OCI-LY1 (cell line): ENCODE measurements at regions not wholly inside any gene's neighbourhood (a gene's known extent, or its start where the extent isn't known, plus 50 kb on each side); places are given as distances from the start of the nearest gene placed in this dataset.

ENCODE experiments used
- H2AFZ ChIP-seq: fragments of 200-600 bp; sonication (generic), shearing (Covaris generic); 2 replicates; pipeline ENCODE4 v1.6.0; 2014; ENCODE audit warnings: antibody characterized with exemption, mild to moderate bottlenecking, low read length
- H3F3A ChIP-seq: fragments of 200-600 bp; sonication (generic), shearing (Covaris generic); 2 replicates; pipeline ENCODE4 v1.6.0; 2014; ENCODE audit warnings: mild to moderate bottlenecking, antibody characterized with exemption, low read length, moderate library complexity; ENCODE audit not compliant: insufficient read depth
- H3K27ac ChIP-seq: fragments of 200-600 bp; sonication (generic); 2 replicates; pipeline ENCODE4 v1.5.1; 2014; ENCODE audit warnings: low read length, mixed run types, mild to moderate bottlenecking, low read depth; ENCODE audit not compliant: poor library complexity, severe bottlenecking
- H3K27me3 ChIP-seq: fragments of 200-600 bp; sonication (generic); 2 replicates; pipeline ENCODE4 v1.6.0; 2014; ENCODE audit warnings: antibody characterized with exemption, mild to moderate bottlenecking, low read length, moderate library complexity; ENCODE audit not compliant: insufficient read depth
- H3K36me3 ChIP-seq: fragments of 200-600 bp; sonication (generic); 2 replicates; pipeline ENCODE4 v1.6.1; 2014; ENCODE audit warnings: mild to moderate bottlenecking, antibody characterized with exemption, low read length, moderate library complexity, mixed read lengths; ENCODE audit not compliant: insufficient read depth
- H3K4me1 ChIP-seq: fragments of 200-600 bp; sonication (generic); 2 replicates; pipeline ENCODE4 v1.5.1; 2014; ENCODE audit warnings: mild to moderate bottlenecking, low read length, moderate library complexity; ENCODE audit not compliant: insufficient read depth, severe bottlenecking
- H3K4me2 ChIP-seq: fragments of 200-600 bp; sonication (generic), shearing (Covaris generic); 2 replicates; pipeline ENCODE4 v1.6.1; 2014; ENCODE audit warnings: low read length
- H3K4me3 ChIP-seq: fragments of 200-600 bp; sonication (generic); 2 replicates; pipeline ENCODE4 v1.5.1; 2014; ENCODE audit warnings: low read length, low read depth, mild to moderate bottlenecking, mixed read lengths; ENCODE audit not compliant: poor library complexity, severe bottlenecking
- H3K79me2 ChIP-seq: fragments of 200-600 bp; shearing (Covaris generic); 2 replicates; pipeline ENCODE4 v1.6.1; 2016; ENCODE audit warnings: mixed run types, low read length, mixed read lengths; ENCODE audit not compliant: insufficient read depth
- H3K9ac ChIP-seq: fragments of 200-600 bp; sonication (generic), shearing (Covaris generic); 2 replicates; pipeline ENCODE4 v1.6.1; 2014; ENCODE audit warnings: mild to moderate bottlenecking, low read length, mixed read lengths
- H3K9me2 ChIP-seq: fragments of 200-600 bp; sonication (generic), shearing (Covaris generic); 2 replicates; pipeline ENCODE4 v1.6.1; 2014; ENCODE audit warnings: low read depth, mild to moderate bottlenecking, low read length, mixed read lengths
- H3K9me3 ChIP-seq: fragments of 200-600 bp; shearing (Covaris generic); 2 replicates; pipeline ENCODE4 v1.6.1; 2014; ENCODE audit warnings: low read length, mixed read lengths
- H4K20me1 ChIP-seq: fragments of 200-600 bp; sonication (generic), shearing (Covaris generic); 2 replicates; pipeline ENCODE4 v1.6.0; 2016; ENCODE audit warnings: mild to moderate bottlenecking, low read length; ENCODE audit not compliant: insufficient read depth
- CTCF ChIP-seq: fragments of 200-600 bp; sonication (generic), shearing (Covaris generic); IDR thresholded peaks from 2 replicates; pipeline ENCODE4 v1.5.1; 2017; ENCODE audit warnings: mild to moderate bottlenecking, antibody characterized with exemption, low read length, moderate library complexity, mixed read lengths
- EZH2 ChIP-seq: fragments of 200-600 bp; sonication (generic), shearing (Covaris generic); IDR thresholded peaks from 2 replicates; pipeline ENCODE4 v1.8.0; 2017; ENCODE audit warnings: borderline replicate concordance, mixed run types, mild to moderate bottlenecking, antibody characterized with exemption, low read length, moderate library complexity, mixed read lengths

- no peaks in the 10 kb centered on the region for H3K9me2 ChIP-seq
- no peak overlapping the region for H3K4me2 ChIP-seq
- no peak overlapping the region for H3K27ac ChIP-seq
- H3K9ac ChIP-seq, result no peak overlapping the region
- H3F3A ChIP-seq, result no peaks in the 10 kb centered on the region
- H4K20me1 ChIP-seq, result no peaks in the 10 kb centered on the region
- no peaks in the 10 kb centered on the region for H3K9me3 ChIP-seq
- no peaks in the 10 kb centered on the region for H3K79me2 ChIP-seq
- H3K4me3 ChIP-seq, result no peak overlapping the region
- H2AFZ ChIP-seq, result no peak overlapping the region
- no peaks in the 10 kb centered on the region for H3K36me3 ChIP-seq
- H3K4me1 ChIP-seq, result no peaks in the 10 kb centered on the region
- TF ChIP-seq CTCF (no peak), EZH2 (no peak)
- no peaks in the 10 kb centered on the region for H3K27me3 ChIP-seq
Observed at GRCh38 chr9:81031422-81032029, 657.8 kb downstream of the TLE1 start.

DNA sequence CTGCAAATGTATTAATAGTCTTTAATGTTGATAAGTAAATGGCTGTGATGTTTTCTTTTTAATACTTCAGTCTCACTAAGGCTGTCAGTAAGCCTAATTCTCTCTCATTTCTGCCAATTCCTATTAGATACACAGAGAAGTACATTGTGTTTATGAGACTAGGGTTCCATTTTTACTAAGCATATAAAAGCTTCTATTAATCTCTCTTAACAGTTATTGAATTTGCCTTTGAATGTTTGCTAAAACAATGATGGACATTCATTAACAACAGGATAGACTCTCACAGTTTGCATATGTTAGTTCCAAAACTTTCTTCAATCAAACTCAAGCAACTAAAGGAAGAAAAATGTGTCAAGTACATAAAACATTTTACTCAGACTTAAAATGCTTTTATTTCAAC is 659.3 kb downstream of the TLE1 start:
- Histone ChIP-seq H3K4me1 (no peaks in the 10 kb centered on the region), H3K9me2 (no peaks in the 10 kb centered on the region), H3K9ac (no peak overlapping the region), H4K20me1 (no peaks in the 10 kb centered on the region), H3K9me3 (no peaks in the 10 kb centered on the region), H3K79me2 (no peaks in the 10 kb centered on the region), H3F3A (no peaks in the 10 kb centered on the region), H3K36me3 (no peaks in the 10 kb centered on the region), H3K4me3 (no peak overlapping the region), H3K27ac (no peak overlapping the region), H3K27me3 (no peaks in the 10 kb centered on the region), H2AFZ (no peak overlapping the region), H3K4me2 (no peak overlapping the region)
- TF ChIP-seq CTCF (no peak), EZH2 (no peak)

DNA sequence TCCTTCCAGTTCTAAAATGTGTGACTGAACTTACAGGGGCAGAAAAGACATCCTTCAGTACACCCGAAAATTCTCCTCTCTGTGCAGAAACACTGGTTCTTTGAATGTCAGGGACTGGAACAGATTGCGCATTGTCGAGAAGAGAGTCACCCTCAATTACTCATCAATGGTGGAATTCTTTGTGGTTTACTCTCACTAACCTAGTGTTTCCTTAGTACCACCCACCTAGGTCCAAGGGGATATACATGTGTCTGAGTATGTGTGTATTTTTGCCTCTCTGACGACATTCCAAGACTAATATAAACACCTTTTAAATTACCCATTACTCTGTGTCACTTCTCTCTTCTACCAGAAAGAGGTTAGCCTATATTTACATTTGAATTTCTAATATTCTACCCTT is 660.8 kb downstream of the TLE1 start:
- no peak overlapping the region for H3K4me2 ChIP-seq
- no peaks in the 10 kb centered on the region for H3K4me1 ChIP-seq
- no peaks in the 10 kb centered on the region for H3K9me2 ChIP-seq
- no peak for TF ChIP-seq EZH2
- no peak for TF ChIP-seq CTCF
- no peaks in the 10 kb centered on the region for H3K79me2 ChIP-seq
- no peak overlapping the region for H2AFZ ChIP-seq
- no peak overlapping the region for H3K9ac ChIP-seq
- H3K27ac ChIP-seq, result no peak overlapping the region
- H4K20me1 ChIP-seq, result no peaks in the 10 kb centered on the region
- no peaks in the 10 kb centered on the region for H3K36me3 ChIP-seq
- H3K9me3 ChIP-seq, result no peaks in the 10 kb centered on the region
- H3K27me3 ChIP-seq, result no peaks in the 10 kb centered on the region
- no peaks in the 10 kb centered on the region for H3F3A ChIP-seq
- H3K4me3 ChIP-seq, result no peak overlapping the region
